ENCODE measurements at regions not wholly inside any gene's neighbourhood (a gene's known extent, or its start where the extent isn't known, plus 50 kb on each side); places are given as distances from the start of the nearest gene placed in this dataset.

DNA sequence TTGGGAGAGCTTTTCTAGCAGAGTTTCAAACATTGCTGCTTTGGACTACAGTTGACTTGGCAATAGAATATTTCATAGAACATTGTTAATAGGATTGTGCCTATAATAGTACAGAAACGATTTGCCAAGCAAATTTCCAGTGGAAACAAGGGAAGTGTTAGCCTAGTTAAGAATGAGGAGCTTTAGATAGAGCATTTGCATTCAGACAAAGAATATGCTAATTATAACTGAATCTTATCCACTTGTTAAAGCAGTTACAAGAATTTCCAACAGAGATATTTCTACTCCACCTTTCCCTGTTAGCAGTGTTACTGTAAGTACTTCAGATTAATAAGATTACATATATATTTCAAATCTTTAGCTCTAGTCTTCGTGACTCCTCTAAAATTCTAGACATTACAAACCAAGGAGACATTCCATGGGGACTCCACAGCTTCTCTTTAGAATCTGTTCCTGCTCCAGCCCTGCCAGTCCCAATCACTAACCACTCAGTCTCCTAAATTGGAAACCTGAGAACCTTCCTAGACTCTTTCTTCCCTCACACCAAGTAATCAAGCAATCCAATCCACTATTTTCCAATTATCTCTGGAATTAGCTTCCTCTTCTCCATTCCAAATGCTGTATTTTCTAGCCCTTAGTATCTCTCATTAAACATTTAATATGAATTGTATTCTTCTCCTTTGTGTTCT is 141.8 kb upstream of the PBX1 start:
- Histone ChIP-seq H3K79me2 (ENCODE audit: control insufficient read depth, insufficient read depth, low read length) (no peaks in the 10 kb centered on the region), H3K4me3 (replicated peaks in 1 of 3; ENCODE audit: insufficient read depth in 1 of 3, low read depth in 1 of 3, low read length in 3 of 3) (no peak overlapping the region), H4K20me1 (replicated peaks; ENCODE audit: control insufficient read depth, extremely low read depth, insufficient read depth, low read length) (no peaks in the 10 kb centered on the region), H3K9ac (replicated peaks; ENCODE audit: extremely low read depth, insufficient read depth, low read length) (no peak overlapping the region), H3K9me3 (replicated peaks; ENCODE audit: control insufficient read depth, insufficient read depth, low read length) (no peaks in the 10 kb centered on the region), H3K4me2 (ENCODE audit: insufficient read depth, low read length) (no peak overlapping the region), H3K9me1 (replicated peaks; ENCODE audit: control insufficient read depth, extremely low read depth, insufficient read depth, low read length) (no peaks in the 10 kb centered on the region), H3K4me1 (ENCODE audit: control insufficient read depth, extremely low read depth, insufficient read depth, low read length) (no peaks in the 10 kb centered on the region), H3K27ac (ENCODE audit: insufficient read depth, low read depth, low read length) (no peak overlapping the region), H3K36me3 (ENCODE audit: control insufficient read depth in 2 of 2, extremely low read depth in 1 of 2, insufficient read depth in 2 of 2, low read length in 2 of 2) (no peaks in the 10 kb centered on the region), H3K27me3 (ENCODE audit: control insufficient read depth in 2 of 2, insufficient read depth in 2 of 2, low read length in 2 of 2) (no peaks in the 10 kb centered on the region), H2AFZ (ENCODE audit: low read depth, low read length) (no peak overlapping the region)
- dilution Hi-C loops (cut with MboI; ENCODE audit: extremely low pct_ligation_motif_present, low sequenced_read_pairs) (no loop called here), intact Hi-C loops (cut with micrococcal nuclease) (no loop called here)
- BruUV-seq (replicated peaks), result no TSS peak
- CTCF ChIA-PET, result no interaction called here
- POLR2A ChIA-PET, result no interaction called here
- FAIRE-seq, result no peak
- DNase-seq (ENCODE audit: low read depth, low spot score), result no peak
- TF ChIP-seq, protein P1, sequence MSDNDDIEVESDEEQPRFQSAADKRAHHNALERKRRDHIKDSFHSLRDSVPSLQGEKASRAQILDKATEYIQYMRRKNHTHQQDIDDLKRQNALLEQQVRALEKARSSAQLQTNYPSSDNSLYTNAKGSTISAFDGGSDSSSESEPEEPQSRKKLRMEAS (IDR thresholded peaks at IDR 0.05; ENCODE audit: insufficient read depth, insufficient read length), result no peak
- TF ChIP-seq, protein P2, sequence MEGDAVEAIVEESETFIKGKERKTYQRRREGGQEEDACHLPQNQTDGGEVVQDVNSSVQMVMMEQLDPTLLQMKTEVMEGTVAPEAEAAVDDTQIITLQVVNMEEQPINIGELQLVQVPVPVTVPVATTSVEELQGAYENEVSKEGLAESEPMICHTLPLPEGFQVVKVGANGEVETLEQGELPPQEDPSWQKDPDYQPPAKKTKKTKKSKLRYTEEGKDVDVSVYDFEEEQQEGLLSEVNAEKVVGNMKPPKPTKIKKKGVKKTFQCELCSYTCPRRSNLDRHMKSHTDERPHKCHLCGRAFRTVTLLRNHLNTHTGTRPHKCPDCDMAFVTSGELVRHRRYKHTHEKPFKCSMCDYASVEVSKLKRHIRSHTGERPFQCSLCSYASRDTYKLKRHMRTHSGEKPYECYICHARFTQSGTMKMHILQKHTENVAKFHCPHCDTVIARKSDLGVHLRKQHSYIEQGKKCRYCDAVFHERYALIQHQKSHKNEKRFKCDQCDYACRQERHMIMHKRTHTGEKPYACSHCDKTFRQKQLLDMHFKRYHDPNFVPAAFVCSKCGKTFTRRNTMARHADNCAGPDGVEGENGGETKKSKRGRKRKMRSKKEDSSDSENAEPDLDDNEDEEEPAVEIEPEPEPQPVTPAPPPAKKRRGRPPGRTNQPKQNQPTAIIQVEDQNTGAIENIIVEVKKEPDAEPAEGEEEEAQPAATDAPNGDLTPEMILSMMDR (IDR thresholded peaks at IDR 0.05; ENCODE audit: extremely low read depth in 1 of 2, insufficient read depth in 1 of 2, low read depth in 1 of 2, low read length in 2 of 2), result no peak
- no peak for TF ChIP-seq EZH2 (IDR thresholded peaks at IDR 0.05; ENCODE audit: borderline replicate concordance, low read depth, low read length, severe bottlenecking)
- no peak for TF ChIP-seq POLR2A (IDR thresholded peaks at IDR 0.05; ENCODE audit: low read depth, low read length)
- TF ChIP-seq GATA2 (IDR thresholded peaks at IDR 0.05; ENCODE audit: insufficient read depth, insufficient read length, low read depth, low read length), result no peak
- TF ChIP-seq MYC (IDR thresholded peaks at IDR 0.05; ENCODE audit: low read depth, low read length), result no peak
- no peak for TF ChIP-seq FOS (IDR thresholded peaks at IDR 0.05; ENCODE audit: borderline replicate concordance, insufficient read depth, low read length)
- TF ChIP-seq POLR2AphosphoS5 (IDR thresholded peaks at IDR 0.05; ENCODE audit: insufficient read depth, low read depth, low read length), result no peak
- TF ChIP-seq JUN (IDR thresholded peaks at IDR 0.05; ENCODE audit: borderline replicate concordance, insufficient read depth, insufficient read length, low read depth), result no peak
